NCI-H2081 treated with DMSO at 0.1 percent for 48 hours (cell line): ENCODE measurements at regions not wholly inside any gene's neighbourhood (a gene's known extent, or its start where the extent isn't known, plus 50 kb on each side); places are given as distances from the start of the nearest gene placed in this dataset.
"Not testable (repeated sequence)": the region's sequence is repeated elsewhere in the genome, so short reads cannot be mapped to it uniquely, and the experiment has no call there.

Experiments
- DNase-seq: peaks from one replicate; lab custom pipeline; 2025; lab: John Stamatoyannopoulos, UW

- DNase-seq: no peak
Observed at GRCh38 chr15:31433091-31433490, 106.5 kb downstream of the KLF13 start.

- DNase-seq: no peak
Observed at GRCh38 chr15:31433574-31433973, 106.9 kb downstream of the KLF13 start.

- no peak for DNase-seq
Observed at GRCh38 chr15:31434275-31434587, 107.6 kb downstream of the KLF13 start.

- no peak for DNase-seq
Observed at GRCh38 chr15:31434588-31435260, 108.1 kb downstream of the KLF13 start.

- DNase-seq: no peak
Observed at GRCh38 chr15:31435261-31435911, 108.8 kb downstream of the KLF13 start.

GRCh38 chr15:31435912-31436628, 109.4 kb downstream of the KLF13 start:
- no peak for DNase-seq

- no peak for DNase-seq
Observed at GRCh38 chr15:31437686-31438085, 111.1 kb downstream of the KLF13 start.

GRCh38 chr15:31438601-31439265, 112.1 kb downstream of the KLF13 start:
- no peak for DNase-seq

- DNase-seq: no peak
Observed at GRCh38 chr15:31439328-31439727, 112.7 kb downstream of the KLF13 start.

GRCh38 chr15:31440216-31440615, 113.6 kb downstream of the KLF13 start:
- not testable (repeated sequence) for DNase-seq

- DNase-seq: no peak
Observed at GRCh38 chr15:31440754-31441311, 114.2 kb downstream of the KLF13 start.

- DNase-seq: no peak
Observed at GRCh38 chr15:31442226-31442625, 115.6 kb downstream of the KLF13 start.

- DNase-seq: no peak
Observed at GRCh38 chr15:31442699-31443111, 116.1 kb downstream of the KLF13 start.

- no peak for DNase-seq
Observed at GRCh38 chr15:31444844-31445243, 118.2 kb downstream of the KLF13 start.

GRCh38 chr15:31446546-31446945, 119.9 kb downstream of the KLF13 start:
- no peak for DNase-seq

- DNase-seq: no peak
Observed at GRCh38 chr15:31447931-31448634, 121.4 kb downstream of the KLF13 start.

GRCh38 chr15:31448635-31448979, 122.0 kb downstream of the KLF13 start:
- DNase-seq: no peak

GRCh38 chr15:31452595-31453557, 126.2 kb downstream of the KLF13 start:
- no peak for DNase-seq

GRCh38 chr15:31453558-31454318, 127.1 kb downstream of the KLF13 start:
- no peak for DNase-seq

- DNase-seq: no peak
Observed at GRCh38 chr15:31455499-31455898, 128.9 kb downstream of the KLF13 start.
